ENCODE measurements at regions not wholly inside any gene's neighbourhood (a gene's known extent, or its start where the extent isn't known, plus 50 kb on each side); places are given as distances from the start of the nearest gene placed in this dataset.

GRCh38 chr6:121663292-121663810 lies 227.9 kb downstream of the GJA1 start:
- DNase-seq (no peak), ATAC-seq (no peak)
- intact Hi-C loops (cut with DNase I): no loop called here
- no peak for TF ChIP-seq CTCF (IDR thresholded peaks at IDR 0.05)
- Histone ChIP-seq H3K4me3 (no peak overlapping the region), H3K4me1 (no peaks in the 10 kb centered on the region), H3K9me3 (no peaks in the 10 kb centered on the region), H3K27ac (no peak overlapping the region), H3K27me3 (ENCODE audit: low read depth) (no peaks in the 10 kb centered on the region), H3K36me3 (no peaks in the 10 kb centered on the region)

GRCh38 chr6:121664158-121664557 lies 228.7 kb downstream of the GJA1 start:
- Histone ChIP-seq H3K9me3 (no peaks in the 10 kb centered on the region), H3K36me3 (no peaks in the 10 kb centered on the region), H3K4me1 (no peaks in the 10 kb centered on the region), H3K27ac (no peak overlapping the region), H3K4me3 (no peak overlapping the region), H3K27me3 (ENCODE audit: low read depth) (no peaks in the 10 kb centered on the region)
- intact Hi-C loops (cut with DNase I): no loop called here
- DNase-seq (no peak), ATAC-seq (no peak)
- no peak for TF ChIP-seq CTCF (IDR thresholded peaks at IDR 0.05)

GRCh38 chr6:121666814-121667213 lies 231.4 kb downstream of the GJA1 start:
- no peak overlapping the region for H3K4me3 ChIP-seq
- no peaks in the 10 kb centered on the region for H3K9me3 ChIP-seq
- intact Hi-C loops (cut with DNase I): no loop called here
- DNase-seq (no peak), ATAC-seq (peak in 1 of 2 donors; percentile 64)
- no peak overlapping the region for H3K27ac ChIP-seq
- H3K27me3 ChIP-seq (ENCODE audit: low read depth): no peaks in the 10 kb centered on the region
- TF ChIP-seq CTCF (IDR thresholded peaks at IDR 0.05): no peak
- no peaks in the 10 kb centered on the region for H3K36me3 ChIP-seq
- H3K4me1 ChIP-seq: no peaks in the 10 kb centered on the region

GRCh38 chr6:121668259-121668658 lies 232.8 kb downstream of the GJA1 start:
- intact Hi-C loops (cut with DNase I): no loop called here
- Histone ChIP-seq H3K4me1 (no peaks in the 10 kb centered on the region), H3K9me3 (no peaks in the 10 kb centered on the region), H3K27me3 (ENCODE audit: low read depth) (no peaks in the 10 kb centered on the region), H3K27ac (no peak overlapping the region), H3K4me3 (no peak overlapping the region), H3K36me3 (no peaks in the 10 kb centered on the region)
- ATAC-seq (no peak), DNase-seq (no peak)
- TF ChIP-seq CTCF (IDR thresholded peaks at IDR 0.05): no peak

- no peak for ATAC-seq
- Histone ChIP-seq H3K27me3 (ENCODE audit: low read depth) (no peaks in the 10 kb centered on the region), H3K36me3 (no peaks in the 10 kb centered on the region), H3K4me3 (no peak overlapping the region), H3K27ac (no peak overlapping the region), H3K4me1 (no peaks in the 10 kb centered on the region), H3K9me3 (no peaks in the 10 kb centered on the region)
- no peak for DNase-seq
- intact Hi-C loops (cut with DNase I): no loop called here
- no peak for TF ChIP-seq CTCF (IDR thresholded peaks at IDR 0.05)
Measured at GRCh38 chr6:121670511-121670910, 235.1 kb downstream of the GJA1 start.

GRCh38 chr6:121677571-121677970 lies 242.1 kb downstream of the GJA1 start:
- no peak overlapping the region for H3K4me3 ChIP-seq
- no peak for TF ChIP-seq CTCF (IDR thresholded peaks at IDR 0.05)

More at GRCh38 chr6:121677571-121677970, 242.1 kb downstream of the GJA1 start:
- no peak for DNase-seq
- no peaks in the 10 kb centered on the region for H3K9me3 ChIP-seq
- H3K36me3 ChIP-seq: no peaks in the 10 kb centered on the region
- no peak overlapping the region for H3K27ac ChIP-seq
- H3K4me1 ChIP-seq: no peaks in the 10 kb centered on the region
- ATAC-seq: no peak
- intact Hi-C loops (cut with DNase I): no loop called here
- no peaks in the 10 kb centered on the region for H3K27me3 ChIP-seq (ENCODE audit: low read depth)

Measured in lower lobe of right lung (tissue), 2 donors.